Right lobe of liver (tissue), 4 donors: ENCODE measurements at regions not wholly inside any gene's neighbourhood (a gene's known extent, or its start where the extent isn't known, plus 50 kb on each side); places are given as distances from the start of the nearest gene placed in this dataset.

Source experiments
- CTCF ChIP-seq, 4 donors: fragments of 200-600 bp in 3 of 4; fragments of 450-650 bp in 1 of 4; IDR thresholded peaks; one replicate each; pipeline versions ENCODE4 v1.5.1 to v1.8.0; 2016 to 2022; ENCODE audit warnings: antibody characterized with exemption in 4 of 4, mild to moderate bottlenecking in 2 of 4
- POLR2A ChIP-seq: fragments of 450-650 bp; IDR thresholded peaks from one replicate; pipeline ENCODE4 v1.6.1; 2017; ENCODE audit warnings: antibody characterized with exemption, mild to moderate bottlenecking
- donor health status: DM: no; HTN: no; CAD: no.
- donor health status: DM: no; HTN: no; CAD: no.
- donor health status: DM: no; HTN: yes; CAD: no.

- no peak for TF ChIP-seq CTCF (IDR thresholded peaks at IDR 0.05)
- TF ChIP-seq POLR2A = no peak
Measured at GRCh38 chr6:26199773-26200764, 112.8 kb downstream of the HFE start.
